DND-41 (cell line): ENCODE measurements at regions not wholly inside any gene's neighbourhood (a gene's known extent, or its start where the extent isn't known, plus 50 kb on each side); places are given as distances from the start of the nearest gene placed in this dataset.

Source experiments
- CTCF ChIP-seq: IDR thresholded peaks from 2 replicates; pipeline ENCODE4 v1.5.1; 2012; ENCODE audit warnings: borderline replicate concordance, low read length, moderate library complexity, mild to moderate bottlenecking; ENCODE audit not compliant: poor library complexity, severe bottlenecking; ENCODE audit errors: extremely low read depth
- EZH2 ChIP-seq: IDR thresholded peaks from 3 replicates; pipeline ENCODE4 v1.6.1; 2012; ENCODE audit warnings: borderline replicate concordance, low read depth, mild to moderate bottlenecking, moderate library complexity, low read length, inconsistent platforms; ENCODE audit not compliant: severe bottlenecking

DNA sequence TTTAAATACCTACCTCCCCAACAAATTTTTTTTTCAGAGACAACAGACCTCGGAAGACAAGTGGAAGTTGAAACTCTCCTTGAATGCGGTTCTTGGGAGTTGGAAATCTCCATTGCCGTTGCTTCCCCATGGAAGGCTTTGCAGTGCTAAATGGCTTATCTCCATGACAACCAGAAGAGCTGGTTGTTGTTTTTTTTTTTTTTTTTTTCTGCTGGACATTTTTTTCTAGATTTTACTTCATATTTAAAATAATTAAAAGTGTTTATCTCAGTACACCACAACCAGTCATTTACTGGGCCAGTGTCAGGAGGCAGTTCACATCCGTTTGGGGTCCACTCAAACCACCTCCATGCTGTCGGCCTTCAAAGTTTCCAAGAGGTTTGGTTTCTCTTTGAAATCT is 348.5 kb upstream of the PRKCQ start:
- TF ChIP-seq CTCF (no peak), EZH2 (no peak)
